ENCODE measurements at regions not wholly inside any gene's neighbourhood (a gene's known extent, or its start where the extent isn't known, plus 50 kb on each side); places are given as distances from the start of the nearest gene placed in this dataset.

DNA sequence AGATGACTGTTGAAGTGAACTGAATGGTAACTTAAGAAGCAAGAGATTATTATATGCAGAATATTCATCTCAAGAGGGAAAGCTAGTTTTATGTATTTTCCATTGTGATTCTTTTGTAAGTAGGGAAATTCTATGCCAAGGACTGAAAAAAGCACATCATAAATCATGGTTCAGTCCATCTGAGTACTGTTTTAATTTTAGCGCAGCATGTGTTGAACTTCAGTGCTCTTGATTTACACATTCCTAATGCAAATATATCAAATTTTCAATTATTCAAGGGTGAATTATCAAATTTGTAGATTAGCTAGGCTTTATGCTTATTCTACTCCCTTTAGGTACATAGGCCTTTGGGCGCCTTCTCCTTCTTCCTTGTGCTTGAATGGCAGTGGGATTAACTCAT lies 50.3 kb upstream of the TCF12 start:
- DNase-seq = no peak
- H3K27me3 Mint-ChIP-seq = peaks cover 8% of the 10 kb centered on the region
- H3K27ac Mint-ChIP-seq = no peak overlapping the region
- CTCF ChIA-PET = interaction anchor here (1.8 to 10.0 kb wide), 4 partner anchors 368 to 438 kb away, joined by 4 to 137 read pairs (median 14); no protein-coding TSS in a partner anchor
- H3K4me1 Mint-ChIP-seq = no peaks in the 10 kb centered on the region
- H3K4me3 Mint-ChIP-seq = no peak overlapping the region
- H3K36me3 Mint-ChIP-seq = no peaks in the 10 kb centered on the region
- H3K9me3 Mint-ChIP-seq = no peaks in the 10 kb centered on the region

DNA sequence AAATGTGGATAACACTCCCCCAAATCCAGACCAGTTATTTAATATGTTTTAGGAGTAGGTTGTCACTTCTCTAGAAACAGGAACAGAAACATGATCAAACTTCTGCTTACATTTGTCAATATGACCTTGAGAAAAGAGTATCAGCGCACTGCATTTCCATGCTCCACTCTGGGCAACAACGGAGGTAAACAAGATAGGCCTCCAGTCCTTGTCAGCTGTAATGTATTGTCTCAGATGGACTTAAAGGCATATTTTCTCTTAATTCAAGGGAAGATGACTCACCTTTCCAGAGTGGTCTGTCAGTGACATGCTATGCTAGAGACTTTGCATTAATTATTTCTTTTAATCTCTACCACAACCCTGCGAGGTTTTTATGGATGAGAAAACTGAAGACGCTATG lies 51.6 kb upstream of the TCF12 start:
- no peaks in the 10 kb centered on the region for H3K4me1 Mint-ChIP-seq
- no peak for DNase-seq
- H3K4me3 Mint-ChIP-seq = no peak overlapping the region
- H3K27ac Mint-ChIP-seq = no peak overlapping the region
- H3K9me3 Mint-ChIP-seq = no peaks in the 10 kb centered on the region
- CTCF ChIA-PET = interaction anchor here (10.0 kb wide), 1 partner anchor 375 kb away, joined by 137 read pairs; no protein-coding TSS in a partner anchor
- peaks cover 8% of the 10 kb centered on the region for H3K27me3 Mint-ChIP-seq
- no peaks in the 10 kb centered on the region for H3K36me3 Mint-ChIP-seq

DNA sequence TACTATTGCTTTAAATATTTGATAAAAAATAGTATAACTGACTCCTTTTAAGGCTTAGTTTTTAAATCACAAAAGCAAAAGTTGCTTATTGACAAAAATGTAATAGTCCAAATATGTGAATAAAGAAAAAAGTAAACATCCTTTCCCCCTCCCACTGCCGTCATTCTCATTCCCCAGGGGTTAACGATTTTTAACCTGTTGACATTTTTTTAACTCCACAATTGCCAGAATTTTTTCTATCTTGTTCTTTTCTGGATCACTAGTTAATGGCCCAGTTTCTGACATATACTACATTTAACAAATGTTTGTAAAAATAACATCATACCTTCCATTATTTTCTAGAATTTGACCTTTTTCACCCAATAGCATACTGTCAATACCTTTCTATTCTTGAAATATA lies 60.6 kb upstream of the TCF12 start:
- H3K4me3 Mint-ChIP-seq = no peak overlapping the region
- DNase-seq = no peak
- H3K27ac Mint-ChIP-seq = no peak overlapping the region
- no peaks in the 10 kb centered on the region for H3K27me3 Mint-ChIP-seq
- CTCF ChIA-PET = no interaction called here
- H3K36me3 Mint-ChIP-seq = no peaks in the 10 kb centered on the region
- no peaks in the 10 kb centered on the region for H3K9me3 Mint-ChIP-seq
- no peaks in the 10 kb centered on the region for H3K4me1 Mint-ChIP-seq

DNA sequence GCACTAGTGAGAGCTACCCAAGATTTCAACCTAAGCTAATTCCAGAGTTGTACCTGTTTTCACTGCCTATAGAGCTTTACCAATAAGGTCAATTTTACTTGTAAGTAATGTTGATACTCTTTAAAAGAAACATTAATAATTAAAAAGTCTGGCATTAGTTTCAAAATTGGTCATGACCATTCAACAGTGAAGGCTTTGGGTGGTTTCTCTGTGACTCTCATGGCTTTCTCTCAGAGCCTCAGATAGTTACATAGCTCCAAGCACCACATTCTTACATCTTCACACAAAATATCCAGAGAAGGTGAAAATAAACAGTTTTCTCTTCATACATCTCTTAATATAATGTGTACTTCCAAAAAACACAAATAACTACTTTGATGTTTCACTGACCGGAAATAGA lies 61.5 kb upstream of the TCF12 start:
- no peaks in the 10 kb centered on the region for H3K36me3 Mint-ChIP-seq
- CTCF ChIA-PET = no interaction called here
- DNase-seq = no peak
- H3K27ac Mint-ChIP-seq = no peak overlapping the region
- no peaks in the 10 kb centered on the region for H3K9me3 Mint-ChIP-seq
- no peaks in the 10 kb centered on the region for H3K27me3 Mint-ChIP-seq
- no peak overlapping the region for H3K4me3 Mint-ChIP-seq
- no peaks in the 10 kb centered on the region for H3K4me1 Mint-ChIP-seq

DNA sequence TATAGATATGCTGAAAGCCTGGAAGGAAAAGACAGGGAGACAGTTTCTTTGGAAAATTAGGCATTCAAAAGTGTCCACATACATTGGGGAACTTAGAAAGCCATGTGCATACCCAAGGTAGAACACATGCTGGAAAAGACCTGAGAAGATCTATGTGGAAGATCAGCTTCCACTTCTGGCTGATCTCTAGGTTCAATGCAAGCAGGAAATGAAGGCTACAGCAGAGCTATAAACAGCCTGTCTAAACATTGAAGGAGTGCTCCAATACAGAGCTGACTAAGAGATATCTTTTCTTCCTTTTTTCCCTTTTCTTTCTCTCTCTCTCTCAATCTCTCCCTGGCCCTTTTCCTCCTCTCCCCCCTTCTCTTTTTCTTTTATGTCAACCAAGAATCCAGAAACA lies 73.6 kb upstream of the TCF12 start:
- DNase-seq = no peak
- Mint-ChIP-seq H3K27ac (no peak overlapping the region), H3K27me3 (peaks cover 5% of the 10 kb centered on the region), H3K4me1 (no peaks in the 10 kb centered on the region), H3K4me3 (no peak overlapping the region), H3K36me3 (no peaks in the 10 kb centered on the region), H3K9me3 (no peaks in the 10 kb centered on the region)
- CTCF ChIA-PET = no interaction called here

DNA sequence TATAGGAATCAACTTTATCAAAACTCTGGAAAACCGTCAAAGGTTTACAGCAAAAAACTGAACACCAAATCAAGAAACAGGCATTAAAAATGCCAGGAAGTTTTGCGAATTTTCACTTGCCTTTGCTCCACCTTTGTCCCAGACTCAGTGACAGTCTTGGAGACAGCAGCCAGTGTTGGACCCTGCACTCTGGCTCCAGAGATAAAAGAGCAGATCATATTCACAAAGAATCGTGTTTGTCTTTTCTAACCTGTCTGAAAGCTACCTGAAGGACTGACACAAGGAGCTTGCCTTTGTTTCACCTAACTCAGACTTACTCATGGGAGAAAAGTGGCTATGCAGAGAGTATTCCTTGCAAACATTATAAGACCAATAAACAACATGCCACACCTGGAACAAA lies 74.0 kb upstream of the TCF12 start:
- no peak overlapping the region for H3K27ac Mint-ChIP-seq
- H3K36me3 Mint-ChIP-seq = no peaks in the 10 kb centered on the region
- no peak for DNase-seq
- no peak overlapping the region for H3K4me3 Mint-ChIP-seq
- no peaks in the 10 kb centered on the region for H3K9me3 Mint-ChIP-seq
- CTCF ChIA-PET = no interaction called here
- peaks cover 2% of the 10 kb centered on the region for H3K4me1 Mint-ChIP-seq
- peaks cover 4% of the 10 kb centered on the region for H3K27me3 Mint-ChIP-seq

DNA sequence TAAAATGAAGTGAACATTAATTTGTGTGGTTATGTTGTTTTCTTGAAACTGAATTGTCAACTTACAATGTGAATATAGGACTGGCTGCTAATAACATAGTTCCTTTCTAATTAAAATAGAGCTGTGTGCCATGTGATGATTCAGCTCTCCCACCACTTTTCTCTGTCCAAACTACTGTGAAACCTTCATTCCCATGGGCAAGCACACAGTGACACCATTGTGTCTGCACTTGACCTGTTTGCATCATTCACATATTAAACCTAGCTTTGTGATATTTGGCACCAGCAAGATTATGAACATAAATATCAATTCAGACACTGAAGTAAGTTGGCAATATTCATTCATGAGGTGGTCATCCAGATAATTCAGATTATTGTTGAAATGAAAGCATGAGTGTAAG lies 78.8 kb upstream of the TCF12 start:
- peaks cover 7% of the 10 kb centered on the region for H3K4me1 Mint-ChIP-seq
- CTCF ChIA-PET = no interaction called here
- H3K9me3 Mint-ChIP-seq = no peaks in the 10 kb centered on the region
- no peak overlapping the region for H3K27ac Mint-ChIP-seq
- no peak for DNase-seq
- H3K4me3 Mint-ChIP-seq = no peak overlapping the region
- H3K36me3 Mint-ChIP-seq = no peaks in the 10 kb centered on the region
- peaks cover 4% of the 10 kb centered on the region for H3K27me3 Mint-ChIP-seq

DNA sequence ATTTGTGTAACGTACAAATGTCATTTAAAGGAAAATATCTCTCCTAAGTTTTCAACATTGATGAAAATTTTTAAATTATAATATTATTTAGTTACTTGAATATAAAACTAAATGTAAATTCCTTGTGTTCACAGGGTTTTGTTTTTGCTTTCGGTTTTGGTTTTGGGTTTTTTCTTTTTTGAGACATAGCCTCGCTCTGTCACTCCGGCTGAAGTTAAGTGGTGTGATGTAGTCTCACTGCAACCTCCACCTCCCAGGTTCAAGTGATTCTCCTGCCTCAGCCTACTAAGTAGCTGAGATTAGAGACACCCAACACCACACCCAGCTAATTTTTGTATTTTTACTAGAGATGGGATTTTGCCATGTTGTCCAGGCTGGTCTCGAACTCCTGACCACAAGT lies 79.3 kb upstream of the TCF12 start:
- no peaks in the 10 kb centered on the region for H3K9me3 Mint-ChIP-seq
- H3K4me3 Mint-ChIP-seq = no peak overlapping the region
- no peak overlapping the region for H3K27ac Mint-ChIP-seq
- H3K27me3 Mint-ChIP-seq = peaks cover 4% of the 10 kb centered on the region
- peaks cover 7% of the 10 kb centered on the region for H3K4me1 Mint-ChIP-seq
- CTCF ChIA-PET = no interaction called here
- no peak for DNase-seq
- no peaks in the 10 kb centered on the region for H3K36me3 Mint-ChIP-seq

DNA sequence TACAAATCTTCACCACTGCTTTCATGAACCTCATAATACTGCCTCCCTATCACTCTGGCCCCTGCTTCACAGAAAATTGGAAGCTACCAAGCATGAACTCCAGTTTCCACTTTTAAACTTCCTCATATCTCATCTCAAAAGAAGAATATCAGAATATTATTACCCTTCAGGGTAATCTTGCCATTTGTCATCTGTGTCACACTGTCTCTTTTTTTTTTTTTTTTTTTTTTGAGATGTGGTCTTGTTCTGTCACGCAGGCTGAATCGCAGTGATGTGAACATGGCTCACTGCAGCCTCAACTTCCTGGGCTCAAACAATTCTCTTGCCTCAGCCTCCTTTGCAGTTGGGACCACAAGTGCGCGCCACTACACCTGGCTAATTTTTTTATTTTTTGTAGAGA lies 80.4 kb upstream of the TCF12 start:
- no peak overlapping the region for H3K4me3 Mint-ChIP-seq
- no peaks in the 10 kb centered on the region for H3K36me3 Mint-ChIP-seq
- H3K27me3 Mint-ChIP-seq = peaks cover 4% of the 10 kb centered on the region
- CTCF ChIA-PET = no interaction called here
- no peak overlapping the region for H3K27ac Mint-ChIP-seq
- no peaks in the 10 kb centered on the region for H3K9me3 Mint-ChIP-seq
- no peak for DNase-seq
- H3K4me1 Mint-ChIP-seq = peaks cover 7% of the 10 kb centered on the region

DNA sequence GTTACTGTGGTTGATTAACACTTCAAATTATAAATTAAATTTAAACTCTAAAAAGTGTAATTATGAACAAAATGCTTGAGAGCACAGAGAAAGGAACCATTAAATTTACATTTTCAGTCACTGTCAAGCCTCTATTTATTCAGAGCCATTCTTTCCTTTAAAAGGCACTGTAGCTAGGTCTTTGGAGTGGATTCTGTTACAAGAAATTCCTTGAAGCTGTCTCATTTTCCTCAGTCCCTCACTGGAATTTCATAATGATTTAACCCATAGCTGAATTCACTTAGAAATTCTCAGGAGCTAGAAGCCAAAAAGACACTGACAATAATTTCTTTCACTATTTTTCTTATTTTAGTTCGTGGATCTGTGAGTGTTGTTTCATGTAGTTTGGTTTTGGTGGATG lies 81.2 kb upstream of the TCF12 start:
- CTCF ChIA-PET = no interaction called here
- Mint-ChIP-seq H3K27ac (no peak overlapping the region), H3K9me3 (no peaks in the 10 kb centered on the region), H3K27me3 (peaks cover 5% of the 10 kb centered on the region), H3K4me3 (no peak overlapping the region), H3K4me1 (peaks cover 7% of the 10 kb centered on the region), H3K36me3 (no peaks in the 10 kb centered on the region)
- no peak for DNase-seq

DNA sequence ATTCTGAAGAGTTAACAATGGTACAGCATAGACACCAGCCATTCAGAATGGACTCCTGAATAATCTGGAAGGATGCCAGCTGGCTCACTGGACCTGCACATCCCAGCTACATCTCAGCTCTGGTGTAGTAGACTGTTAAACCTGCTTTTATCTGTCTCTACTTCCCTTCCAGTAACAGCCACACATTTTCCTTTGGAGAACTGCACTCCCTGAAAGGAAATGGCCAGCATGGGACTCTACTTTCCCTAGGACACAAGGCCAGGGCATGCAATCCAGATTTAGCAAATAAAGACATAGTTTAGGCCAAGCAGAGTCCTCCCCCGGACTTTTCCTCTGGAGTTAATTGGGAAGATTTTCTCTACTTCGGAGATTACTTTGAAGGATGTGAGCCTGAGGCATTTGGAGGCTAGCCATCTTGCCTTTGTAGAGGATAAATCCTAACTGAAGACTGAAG lies 82.7 kb upstream of the TCF12 start:
- Mint-ChIP-seq H3K27me3 (peaks cover 6% of the 10 kb centered on the region), H3K9me3 (no peaks in the 10 kb centered on the region), H3K27ac (no peak overlapping the region), H3K4me1 (peaks cover 7% of the 10 kb centered on the region), H3K36me3 (no peaks in the 10 kb centered on the region), H3K4me3 (no peak overlapping the region)
- CTCF ChIA-PET = no interaction called here
- no peak for DNase-seq

DNA sequence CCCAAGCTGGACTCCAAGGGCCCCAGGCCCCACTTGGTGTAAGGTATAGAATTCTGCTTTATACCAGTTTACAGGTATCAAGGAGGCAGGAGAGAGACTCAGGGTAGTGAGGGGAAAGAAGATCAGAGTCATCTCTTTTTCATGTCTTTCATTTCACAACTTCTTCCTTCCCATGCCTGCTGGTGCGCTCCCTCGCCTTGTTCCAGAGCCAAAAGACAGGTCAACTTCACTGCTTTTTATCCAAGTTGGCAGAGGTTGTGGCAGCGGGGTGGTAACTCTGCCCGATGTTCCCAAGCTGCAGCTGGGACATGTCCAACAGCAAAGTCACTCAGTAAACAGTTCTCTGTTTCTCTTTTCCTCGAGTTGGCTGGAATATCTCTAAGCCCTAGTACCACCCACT lies 86.3 kb upstream of the TCF12 start:
- H3K4me3 Mint-ChIP-seq = no peak overlapping the region
- H3K27ac Mint-ChIP-seq = no peak overlapping the region
- peaks cover 5% of the 10 kb centered on the region for H3K27me3 Mint-ChIP-seq
- H3K36me3 Mint-ChIP-seq = no peaks in the 10 kb centered on the region
- H3K9me3 Mint-ChIP-seq = no peaks in the 10 kb centered on the region
- DNase-seq = no peak
- no peaks in the 10 kb centered on the region for H3K4me1 Mint-ChIP-seq
- CTCF ChIA-PET = no interaction called here

DNA sequence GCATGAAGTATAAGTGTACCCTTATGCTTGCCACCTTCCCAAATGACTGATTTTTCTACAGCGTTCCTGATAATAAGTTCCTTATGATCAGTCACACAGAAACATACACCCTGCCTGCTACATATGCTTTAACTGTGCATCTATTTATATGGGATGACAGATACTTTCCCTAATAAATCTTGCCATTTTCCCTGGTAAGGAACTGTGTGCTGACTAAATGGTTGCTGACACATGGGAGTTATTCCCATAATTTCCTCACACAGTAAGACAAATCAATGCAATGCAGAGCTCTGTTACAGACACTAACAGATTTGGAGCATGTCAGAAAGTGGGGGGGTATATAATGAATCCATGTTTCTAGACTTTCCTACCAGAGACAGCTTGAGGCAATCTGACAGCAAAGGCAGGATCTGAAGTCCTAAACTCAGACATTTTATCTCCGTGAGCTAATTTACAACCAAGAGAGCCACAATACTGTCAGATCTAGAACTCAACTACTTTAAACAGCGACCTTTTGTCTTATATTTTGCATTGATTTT lies 86.9 kb upstream of the TCF12 start:
- H3K4me3 Mint-ChIP-seq = no peak overlapping the region
- no peaks in the 10 kb centered on the region for H3K4me1 Mint-ChIP-seq
- H3K27ac Mint-ChIP-seq = no peak overlapping the region
- H3K27me3 Mint-ChIP-seq = peaks cover 5% of the 10 kb centered on the region
- H3K9me3 Mint-ChIP-seq = no peaks in the 10 kb centered on the region
- H3K36me3 Mint-ChIP-seq = no peaks in the 10 kb centered on the region
- CTCF ChIA-PET = no interaction called here
- no peak for DNase-seq

DNA sequence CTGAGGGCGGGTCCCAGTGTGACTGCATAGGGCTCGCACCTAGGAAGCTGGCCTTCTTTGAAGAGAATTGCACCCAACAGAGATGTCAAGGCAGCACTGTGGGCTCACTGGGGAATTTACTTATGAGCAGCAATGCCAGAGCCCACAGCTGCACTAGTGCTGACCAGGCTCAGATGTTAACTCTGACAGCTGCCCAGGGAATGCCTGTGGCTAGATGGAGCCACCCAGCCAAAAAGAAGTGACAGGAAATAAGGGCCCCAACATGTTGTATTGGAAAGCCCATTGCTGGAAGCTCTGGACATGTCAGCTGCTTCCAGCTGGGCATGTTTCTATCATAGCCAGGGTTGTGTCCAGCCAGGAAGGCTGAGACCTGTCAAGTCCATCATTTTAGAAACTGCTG lies 90.9 kb upstream of the ZNF280D start:
- DNase-seq = no peak
- H3K36me3 Mint-ChIP-seq = no peaks in the 10 kb centered on the region
- no peak overlapping the region for H3K27ac Mint-ChIP-seq
- H3K9me3 Mint-ChIP-seq = no peaks in the 10 kb centered on the region
- H3K27me3 Mint-ChIP-seq = peaks cover 15% of the 10 kb centered on the region
- CTCF ChIA-PET = interaction anchor here (2.6 kb wide), 1 partner anchor 482 kb away, joined by 7 read pairs; no protein-coding TSS in a partner anchor
- no peak overlapping the region for H3K4me3 Mint-ChIP-seq
- no peaks in the 10 kb centered on the region for H3K4me1 Mint-ChIP-seq

DNA sequence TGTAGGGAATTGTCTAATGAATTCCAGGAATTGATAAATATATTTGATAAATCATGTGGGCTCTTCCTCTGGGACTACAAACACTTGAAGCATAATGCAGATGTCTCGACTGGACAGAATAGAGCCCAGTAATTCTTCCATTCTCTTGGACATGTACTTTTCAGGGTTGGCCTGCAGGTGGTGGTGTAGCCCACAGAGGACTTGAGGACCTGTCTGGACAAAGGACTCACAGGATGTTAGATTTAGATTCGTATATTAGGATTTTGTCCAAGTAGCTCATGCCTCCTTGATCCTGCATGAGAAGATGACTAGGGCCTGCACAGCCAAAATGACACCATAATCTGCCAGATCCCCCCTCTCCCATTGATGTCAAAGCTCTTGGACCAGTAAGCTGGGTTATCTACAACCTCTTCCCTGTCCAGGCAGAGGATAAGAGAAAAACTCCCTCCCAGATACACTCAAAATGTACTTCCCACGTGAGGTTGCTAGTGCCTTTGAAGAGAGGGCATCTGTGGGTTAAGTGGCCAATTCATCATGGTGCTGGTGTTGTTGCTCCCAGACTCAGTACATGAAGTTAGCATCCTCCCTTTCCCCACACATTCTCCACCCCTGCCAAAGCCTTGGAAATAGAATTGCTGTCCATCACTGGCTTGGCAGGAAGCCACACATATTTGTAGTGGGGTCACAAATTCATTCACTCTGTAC lies 88.6 kb upstream of the ZNF280D start:
- Mint-ChIP-seq H3K36me3 (no peaks in the 10 kb centered on the region), H3K27me3 (peaks cover 15% of the 10 kb centered on the region), H3K9me3 (no peaks in the 10 kb centered on the region), H3K4me1 (no peaks in the 10 kb centered on the region), H3K4me3 (no peak overlapping the region), H3K27ac (no peak overlapping the region)
- DNase-seq = peak; percentile 52
- CTCF ChIA-PET = interaction anchor here (0.7 to 2.6 kb wide), 4 partner anchors 9 to 485 kb away, joined by 4 to 7 read pairs (median 6); no protein-coding TSS in a partner anchor
